ENCODE measurements at regions not wholly inside any gene's neighbourhood (a gene's known extent, or its start where the extent isn't known, plus 50 kb on each side); places are given as distances from the start of the nearest gene placed in this dataset.

GRCh38 chr7:28878481-28878880 is 79.6 kb downstream of the TRIL start:
- FAIRE-seq (no peak), DNase-seq (no peak)
- no peaks in the 10 kb centered on the region for H3K36me3 ChIP-seq (ENCODE audit: control insufficient read depth in 3 of 3, insufficient read depth in 2 of 3, low read depth in 1 of 3, low read length in 3 of 3)
- H3K27me3 ChIP-seq (ENCODE audit: control insufficient read depth in 3 of 3, insufficient read depth in 3 of 3, low read length in 3 of 3) = peaks cover 0 to 6% (median 0%) of the 10 kb centered on the region in 3 donors
- no peaks in the 10 kb centered on the region for H3K9me3 ChIP-seq (ENCODE audit: control insufficient read depth in 2 of 2, insufficient read depth in 1 of 2, low read depth in 1 of 2, low read length in 1 of 2)
- WGBS, 3 donors = 69 to 86% (median 85%) methylated on average over 3 of the region's 3 CpGs
- no peak overlapping the region for H3K27ac ChIP-seq (ENCODE audit: low read depth in 1 of 3, low read length in 2 of 3)
- H3K4me1 ChIP-seq (ENCODE audit: control insufficient read depth in 3 of 3, insufficient read depth in 2 of 3, low read depth in 1 of 3, low read length in 2 of 3) = no peaks in the 10 kb centered on the region
- no peak overlapping the region for H3K4me3 ChIP-seq (ENCODE audit: low read depth in 1 of 3, low read length in 3 of 3)
